Stimulated activated CD8-positive, alpha-beta memory T cell treated with anti-CD3 and anti-CD28 coated beads, Interleukin-15, amount 100 ng/mL, for 48 hours (primary cell): ENCODE measurements at regions not wholly inside any gene's neighbourhood (a gene's known extent, or its start where the extent isn't known, plus 50 kb on each side); places are given as distances from the start of the nearest gene placed in this dataset.
"Not testable (repeated sequence)": the region's sequence is repeated elsewhere in the genome, so short reads cannot be mapped to it uniquely, and the experiment has no call there.

Experiments
- DNase-seq, 2 donors: peaks; one replicate each; pipeline ENCODE4 v3.0.0-alpha.2; 2020; ENCODE audit warnings: low read depth in 2 of 2

DNA sequence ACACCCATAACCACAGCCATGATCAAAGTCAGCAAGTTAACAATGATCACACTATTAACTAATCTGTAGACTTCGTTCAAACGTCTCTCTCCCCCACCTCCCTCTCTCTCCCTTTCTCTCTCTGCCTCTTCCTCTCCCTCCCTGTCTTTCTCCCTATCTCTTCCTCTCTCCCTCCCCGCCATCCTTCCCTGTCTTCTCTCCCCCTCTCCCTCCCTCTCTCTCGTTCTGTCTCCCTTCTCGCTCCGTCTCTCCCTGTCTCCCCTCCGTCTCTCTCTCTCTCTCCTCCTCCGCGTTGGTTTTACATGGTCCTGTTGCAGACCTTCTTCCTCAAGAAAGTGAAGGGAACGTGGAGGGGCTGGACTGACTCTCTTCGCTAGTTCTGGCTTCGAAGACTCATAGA is 308.9 kb upstream of the FOXQ1 start:
- DNase-seq: no peak

DNA sequence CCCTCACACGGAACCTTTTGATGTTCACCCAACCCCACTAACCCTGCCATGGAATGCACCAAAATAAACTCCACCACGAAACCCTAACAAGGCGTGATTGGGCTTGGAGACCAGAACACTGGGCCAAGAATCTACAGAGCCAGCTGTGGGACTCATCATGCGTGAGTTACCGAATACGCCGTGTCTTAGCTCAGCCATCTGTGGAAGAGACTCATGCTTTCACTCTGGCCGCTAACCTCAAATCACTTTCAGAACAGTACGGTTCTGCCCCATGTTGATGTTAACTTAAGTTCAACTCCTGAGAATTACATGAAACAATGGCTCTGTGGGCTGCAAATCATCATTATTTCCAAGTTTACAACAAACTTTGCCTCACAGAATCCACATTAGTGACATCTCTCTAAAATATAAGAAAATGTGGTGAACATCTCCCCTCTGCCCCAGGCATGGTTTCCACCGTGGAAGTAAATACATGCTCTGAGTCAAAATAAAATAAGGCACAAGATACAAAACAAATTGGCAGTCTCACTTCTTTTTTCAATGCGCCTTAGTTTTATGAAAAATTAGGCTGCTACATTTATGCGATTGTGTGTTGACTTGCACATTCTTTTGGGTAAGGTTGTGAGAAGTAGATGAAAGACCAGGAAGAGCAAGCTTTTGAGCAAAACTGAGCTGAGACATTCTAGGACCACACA is 308.9 kb upstream of the EXOC2 start:
- no peak for DNase-seq

DNA sequence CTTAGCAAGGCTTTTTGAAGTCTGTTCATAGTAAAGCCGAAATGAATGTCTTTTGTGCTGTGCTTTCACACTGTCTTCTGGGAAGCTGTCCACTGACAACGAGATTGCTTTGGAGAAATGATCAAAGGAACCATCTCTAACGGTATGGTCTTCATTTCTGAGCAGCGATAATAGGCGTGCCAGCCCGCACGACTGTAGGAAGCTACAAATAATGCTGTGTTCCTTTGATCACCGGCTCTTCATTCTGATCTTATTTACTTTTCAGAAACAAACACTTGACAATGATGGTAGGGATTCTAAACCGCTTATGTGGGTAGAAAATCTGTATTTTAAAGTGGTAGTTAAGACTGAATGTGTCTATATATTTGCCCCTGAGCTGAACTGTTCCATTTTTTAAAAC is 306.6 kb upstream of the EXOC2 start:
- DNase-seq: no peak

GRCh38 chr6:998551-998950 is 305.6 kb upstream of the EXOC2 start:
- DNase-seq: no peak

DNA sequence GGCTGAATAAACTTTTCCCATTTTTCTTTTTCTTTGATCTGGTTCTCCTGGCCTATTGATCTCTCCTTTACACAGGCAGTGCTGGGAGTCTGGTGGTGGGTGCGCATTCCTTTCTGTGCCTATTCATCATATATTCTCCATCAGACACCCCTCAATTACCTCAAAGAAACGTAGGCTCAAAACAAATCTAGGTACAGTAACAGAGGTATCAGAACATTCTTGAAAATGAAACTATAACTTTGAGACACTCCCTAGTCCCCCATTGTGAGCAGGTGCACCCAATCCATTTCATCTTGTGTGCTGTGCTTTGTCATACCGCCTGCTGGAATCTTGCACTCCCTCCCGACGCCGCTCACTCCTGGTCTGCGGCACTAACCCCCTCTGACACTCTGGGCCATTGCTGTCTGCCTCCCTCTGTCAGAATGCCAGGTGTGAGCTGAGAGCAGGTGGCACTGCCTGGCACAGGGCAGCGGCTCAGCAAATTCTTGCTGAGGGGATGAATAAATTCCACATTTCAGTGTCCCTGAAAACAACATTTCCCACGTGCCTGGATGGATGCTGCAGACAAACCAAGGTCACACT is 303.4 kb upstream of the EXOC2 start:
- no peak for DNase-seq

- DNase-seq: no peak
Measured at GRCh38 chr6:991192-991591, 298.3 kb upstream of the EXOC2 start.

DNA sequence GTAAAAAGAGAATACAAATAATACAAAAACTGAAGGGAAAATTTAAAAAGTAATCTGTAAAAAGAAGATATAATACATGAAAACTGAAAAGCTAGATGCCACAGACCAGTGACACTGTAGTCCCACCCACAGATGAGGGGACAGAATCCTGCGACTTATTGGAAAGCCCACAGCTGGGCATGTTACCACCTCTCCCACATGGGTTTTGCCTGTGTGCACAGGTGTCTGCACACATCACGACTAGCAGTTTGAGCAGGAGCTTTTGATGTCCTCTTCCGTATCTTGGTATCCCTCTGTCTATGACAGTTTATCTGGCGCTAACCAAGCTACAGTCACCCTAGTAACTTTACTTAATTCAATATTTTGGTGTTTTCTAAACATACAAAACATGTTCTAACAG is 291.1 kb upstream of the EXOC2 start:
- no peak for DNase-seq

DNA sequence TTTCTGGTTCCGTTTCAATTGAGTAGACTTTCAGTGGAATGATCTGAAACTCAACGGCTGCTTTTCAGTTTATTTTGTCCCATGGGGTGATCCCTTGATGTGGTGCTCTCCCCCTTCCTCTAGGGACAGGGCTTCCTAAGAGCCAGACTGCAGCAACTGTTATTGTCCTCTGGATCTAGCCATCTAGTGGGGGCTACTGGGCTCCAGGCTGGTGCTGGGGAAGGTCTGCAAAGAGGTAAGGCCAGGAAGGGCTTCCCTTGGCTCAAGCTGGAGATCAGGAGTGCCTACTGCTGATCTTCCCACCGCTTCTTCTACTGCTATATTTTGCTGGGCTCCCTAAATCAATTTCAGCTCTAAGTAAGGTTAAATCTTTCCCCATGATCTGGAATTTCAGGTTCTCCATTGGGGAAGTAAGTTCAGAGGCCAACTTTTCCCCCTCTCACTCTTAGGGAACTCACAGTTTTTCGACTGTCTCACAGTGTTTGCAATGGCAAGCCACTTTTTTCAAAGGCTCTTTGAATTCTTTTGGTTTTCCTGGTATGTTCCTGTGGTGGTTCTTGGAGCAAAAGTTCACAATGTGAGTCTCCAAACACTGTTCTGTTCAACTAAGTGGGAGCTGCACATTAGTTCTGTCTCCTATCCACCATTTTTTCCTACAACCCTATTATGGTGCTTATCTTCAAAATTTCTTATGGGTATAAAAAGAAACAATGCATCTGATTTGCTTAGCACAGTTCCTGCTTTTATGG is 286.2 kb upstream of the EXOC2 start:
- no peak for DNase-seq

- not testable (repeated sequence) for DNase-seq
Measured at GRCh38 chr6:977226-977625, 284.3 kb upstream of the EXOC2 start.

GRCh38 chr6:971981-972640 is 279.2 kb upstream of the EXOC2 start:
- no peak for DNase-seq

- DNase-seq: no peak
Measured at GRCh38 chr6:968791-969190, 275.9 kb upstream of the EXOC2 start.

DNA sequence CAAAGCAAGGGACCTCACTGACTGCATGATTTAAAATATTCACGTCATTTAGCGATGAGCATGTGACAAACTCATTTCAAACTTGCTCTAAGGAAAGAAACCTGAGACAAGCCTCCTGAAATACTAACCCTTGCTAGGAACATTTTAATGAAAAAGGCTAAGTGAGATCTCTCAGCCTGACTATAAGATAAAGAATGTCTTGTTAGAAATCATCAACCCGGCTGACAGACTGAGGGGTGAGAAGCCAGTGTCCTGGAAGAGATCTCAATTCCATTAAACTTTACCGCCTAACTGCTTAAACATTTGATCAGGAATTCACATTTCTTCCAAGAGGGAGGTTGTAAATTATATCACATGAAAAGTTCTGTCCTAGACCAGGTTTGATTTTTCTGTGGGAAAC is 274.8 kb upstream of the EXOC2 start:
- no peak for DNase-seq

DNA sequence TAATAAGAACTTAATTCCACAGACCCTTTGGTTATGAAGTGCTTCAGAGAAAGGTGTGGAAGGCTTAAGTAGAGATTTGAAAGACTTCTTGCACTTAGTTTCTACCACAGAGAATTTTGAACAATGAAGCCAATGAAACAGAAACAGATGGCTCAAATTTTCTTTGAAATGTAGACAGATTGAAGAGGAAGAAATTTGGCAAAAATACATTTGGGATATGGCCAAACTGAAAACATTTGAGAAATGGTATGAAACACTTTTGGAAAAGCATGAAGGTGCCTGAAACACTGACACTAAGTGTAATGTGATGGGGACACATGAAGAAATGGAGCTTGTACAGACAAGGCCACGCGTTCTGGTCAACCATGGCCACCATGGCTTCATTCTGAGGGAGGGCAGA is 272.4 kb upstream of the EXOC2 start:
- DNase-seq: no peak

DNA sequence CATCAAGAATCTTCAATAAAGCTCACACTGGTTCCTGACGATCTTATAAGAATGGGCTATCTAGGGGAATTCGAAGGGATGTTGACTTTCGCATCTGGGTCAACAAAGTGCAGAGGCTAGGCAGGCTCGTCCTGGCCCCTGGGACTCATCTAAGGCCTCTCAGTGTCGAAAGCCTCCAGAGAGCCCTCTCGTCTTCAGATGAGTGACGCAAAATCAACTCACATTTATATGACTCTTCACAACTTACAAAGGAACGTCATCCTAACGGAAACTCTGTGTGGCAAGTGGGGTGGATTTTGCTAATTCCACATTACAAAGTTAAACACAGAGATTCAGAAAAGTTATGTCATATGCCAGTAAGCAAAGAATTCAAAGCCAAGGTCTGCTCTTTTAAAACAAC is 270.5 kb upstream of the EXOC2 start:
- no peak for DNase-seq

- DNase-seq: no peak
Measured at GRCh38 chr6:961407-961960, 268.5 kb upstream of the EXOC2 start.

- no peak for DNase-seq
Measured at GRCh38 chr6:960356-960755, 267.4 kb upstream of the EXOC2 start.

DNA sequence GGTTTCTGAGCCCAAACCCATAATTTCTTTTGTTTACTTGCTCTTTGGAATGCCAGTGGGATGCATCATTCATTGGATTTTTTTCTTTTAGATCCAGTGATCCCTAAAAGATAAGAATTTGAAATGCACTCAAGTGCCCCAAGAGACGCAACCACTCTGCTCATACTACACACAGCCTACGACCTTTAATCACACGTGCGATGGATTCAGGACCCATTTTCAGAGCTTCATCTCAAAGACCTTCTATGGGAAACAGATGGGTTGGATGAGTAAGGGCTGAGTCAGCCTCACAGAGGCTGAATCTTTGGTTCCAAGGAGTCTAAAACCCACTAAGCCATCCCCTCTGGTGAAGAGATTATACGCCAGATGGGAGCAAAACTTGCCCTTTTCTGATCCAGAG is 265.5 kb upstream of the EXOC2 start:
- DNase-seq: no peak

DNA sequence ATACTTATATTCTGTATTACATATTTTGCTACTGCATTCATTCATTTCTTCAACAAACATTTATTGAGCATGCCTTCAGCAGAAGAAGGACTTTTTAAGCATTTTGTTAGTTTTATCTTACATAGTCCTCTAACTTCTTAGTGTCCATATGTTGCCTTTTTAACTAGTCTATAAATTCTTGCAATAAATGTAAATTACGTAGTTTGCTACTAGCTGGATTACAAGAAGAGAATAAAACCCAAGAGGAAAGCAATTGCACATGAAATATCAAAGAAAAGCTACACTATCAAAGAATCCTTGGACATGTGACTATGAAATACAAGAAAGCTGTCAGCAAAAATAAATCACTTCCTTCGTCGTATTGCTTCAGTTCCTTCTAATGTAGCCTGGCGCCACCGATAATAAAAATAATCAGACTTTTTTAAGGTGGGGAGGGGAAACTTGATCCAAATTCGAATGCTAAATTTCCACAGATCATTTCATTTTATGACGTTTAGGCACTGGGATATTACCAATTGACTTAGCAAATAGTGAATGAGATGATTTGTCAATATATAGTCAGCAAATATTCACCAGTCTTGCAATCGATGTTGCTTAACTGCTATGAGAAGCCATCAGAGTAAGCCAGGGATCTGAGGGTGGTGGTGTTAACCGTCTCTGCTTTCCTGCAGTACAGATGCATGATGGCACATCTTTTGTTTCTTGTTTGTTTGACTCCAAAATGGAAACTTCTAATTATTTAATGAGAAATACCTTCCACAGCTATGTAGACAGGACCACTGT is 258.7 kb upstream of the EXOC2 start:
- DNase-seq: no peak

- no peak for DNase-seq
Measured at GRCh38 chr6:947235-947934, 254.4 kb upstream of the EXOC2 start.

DNA sequence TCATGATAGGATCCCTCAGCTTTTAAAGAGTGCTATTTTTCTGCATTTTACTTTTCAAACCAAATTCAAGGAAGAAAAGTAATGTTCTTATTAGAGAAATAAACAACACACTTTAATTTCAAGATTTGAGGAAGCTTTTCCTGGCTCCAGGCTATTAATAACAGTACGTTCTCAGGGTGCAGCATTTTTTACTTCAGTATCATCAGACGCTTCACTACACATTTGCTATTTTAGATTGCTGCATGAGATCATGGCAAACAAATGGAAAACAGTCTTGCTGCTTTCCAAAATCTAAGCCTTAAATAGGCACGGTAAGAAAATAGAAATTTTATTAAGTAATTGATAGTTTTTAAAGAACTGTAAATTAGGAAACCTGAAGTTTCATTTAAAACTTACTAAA is 253.6 kb upstream of the EXOC2 start:
- DNase-seq: no peak
